ENCODE measurements at regions not wholly inside any gene's neighbourhood (a gene's known extent, or its start where the extent isn't known, plus 50 kb on each side); places are given as distances from the start of the nearest gene placed in this dataset.

DNA sequence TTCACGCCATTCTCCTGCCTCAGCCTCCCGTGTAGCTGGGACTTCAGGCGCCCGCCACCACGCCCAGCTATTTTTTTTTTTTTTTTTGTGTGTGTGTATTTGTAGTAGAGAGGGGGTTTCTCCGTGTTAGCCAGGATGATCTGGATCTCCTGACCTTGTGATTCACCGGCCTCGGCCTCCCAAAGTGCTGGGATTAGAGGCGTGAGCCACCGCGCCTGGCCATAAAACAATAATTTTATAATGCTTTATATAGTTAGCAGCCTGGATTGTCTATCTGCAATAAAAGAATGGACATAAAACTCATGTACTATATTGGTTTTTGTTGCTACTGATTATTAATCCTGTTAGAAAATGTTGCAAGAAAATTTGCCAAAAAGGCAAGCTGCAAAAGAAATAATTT, 195.9 kb upstream of the BANK1 start:
- DNase-seq, result no peak

DNA sequence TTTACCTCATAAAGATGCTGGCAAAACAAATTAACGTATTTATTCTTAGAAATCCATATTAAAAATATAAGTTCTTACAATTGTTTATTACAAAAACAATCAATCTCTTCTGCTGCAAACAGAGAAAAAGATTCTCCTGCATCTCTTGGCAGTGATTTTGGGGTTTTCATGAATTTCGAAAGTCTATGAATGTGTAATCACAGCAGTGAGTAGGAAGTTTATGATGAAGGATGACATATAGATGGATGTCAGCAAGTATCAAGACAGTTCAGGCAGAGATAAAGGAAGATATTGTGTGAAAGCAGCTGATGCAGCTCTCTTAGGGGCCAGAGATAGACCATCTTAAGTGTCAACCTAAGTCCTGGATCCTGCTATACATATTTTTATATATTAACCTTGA, 196.9 kb upstream of the BANK1 start:
- no peak for DNase-seq

DNA sequence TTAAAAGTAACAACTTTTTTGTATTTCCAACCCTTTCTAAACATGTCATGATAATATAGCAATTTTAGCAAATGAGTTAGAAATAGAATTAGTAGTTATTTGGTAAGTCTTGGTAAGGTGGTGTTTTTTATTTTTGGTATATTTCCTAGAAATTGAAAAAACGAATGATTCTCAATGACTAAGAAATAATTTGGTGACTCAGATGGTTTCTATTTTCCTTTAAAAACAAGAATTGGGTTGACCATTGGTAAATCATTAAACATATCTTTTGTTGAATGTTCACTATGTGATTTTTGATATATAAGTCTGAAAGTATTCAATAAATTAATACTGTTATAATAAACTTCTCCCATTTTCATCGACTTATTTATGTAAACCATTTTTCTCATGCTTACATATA, 206.2 kb upstream of the BANK1 start:
- DNase-seq, result no peak

DNA sequence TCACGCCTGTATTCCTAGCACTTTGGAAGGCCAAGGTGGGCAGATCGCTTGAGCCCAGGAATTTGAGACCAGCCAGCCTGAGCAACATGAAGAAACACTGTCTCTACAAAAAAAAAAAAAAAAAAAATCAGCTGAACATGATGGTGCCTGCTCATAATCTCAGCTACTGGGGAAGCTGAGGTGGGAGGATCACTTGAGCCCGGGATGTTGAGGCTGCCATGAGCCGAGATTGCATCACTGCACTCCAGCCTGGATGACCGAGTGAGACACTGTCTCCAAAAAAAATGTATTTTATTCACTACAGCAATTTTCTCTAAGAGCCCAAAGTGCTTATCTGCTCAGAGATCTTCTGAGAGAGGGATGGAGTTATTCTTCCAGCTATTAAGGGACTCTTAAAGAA, 215.8 kb upstream of the PPP3CA start:
- DNase-seq, result no peak

DNA sequence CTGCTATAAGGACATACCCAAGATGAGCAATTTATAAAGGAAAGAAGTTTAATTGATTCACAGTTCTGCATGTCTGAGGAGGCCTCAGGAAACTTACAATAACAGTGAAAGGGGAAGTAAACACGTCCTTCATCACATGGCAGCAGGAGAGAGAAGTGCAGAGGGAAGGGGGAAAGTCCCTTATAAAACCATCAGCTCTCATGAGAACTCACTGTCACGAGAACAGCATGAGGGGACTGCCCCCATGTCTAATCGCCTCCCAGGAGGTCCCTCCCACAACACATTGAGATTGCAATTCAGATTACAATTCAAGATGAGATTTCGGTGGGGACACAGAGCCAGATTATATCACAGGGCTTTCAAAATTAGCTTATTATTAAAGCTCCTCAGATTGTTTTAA, 209.5 kb upstream of the PPP3CA start:
- DNase-seq, result no peak

DNA sequence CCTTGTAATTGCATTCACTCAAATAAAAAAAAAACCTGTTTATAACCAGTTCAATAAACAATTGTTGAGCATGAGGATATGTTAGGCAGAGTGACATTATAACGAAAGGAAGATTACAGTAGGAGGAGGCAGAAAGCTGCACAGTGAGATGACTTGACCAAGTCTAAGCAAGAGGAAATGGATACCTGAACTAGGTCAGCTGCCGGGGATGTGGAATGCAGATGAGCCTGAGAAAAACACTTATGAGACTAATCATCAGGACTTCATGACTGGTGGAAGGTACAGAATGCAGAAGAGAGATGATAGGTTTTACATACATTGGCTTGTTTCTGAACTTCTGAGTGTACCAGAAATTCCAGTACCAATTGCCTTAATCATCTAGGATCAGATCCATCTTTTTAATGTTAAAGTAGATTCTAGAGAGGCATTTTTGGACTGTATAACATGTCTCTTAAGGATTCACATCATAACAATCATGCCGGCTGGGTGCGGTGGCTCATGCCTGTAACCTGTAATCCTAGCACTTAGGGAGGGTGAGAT, 208.1 kb upstream of the PPP3CA start:
- no peak for DNase-seq

DNA sequence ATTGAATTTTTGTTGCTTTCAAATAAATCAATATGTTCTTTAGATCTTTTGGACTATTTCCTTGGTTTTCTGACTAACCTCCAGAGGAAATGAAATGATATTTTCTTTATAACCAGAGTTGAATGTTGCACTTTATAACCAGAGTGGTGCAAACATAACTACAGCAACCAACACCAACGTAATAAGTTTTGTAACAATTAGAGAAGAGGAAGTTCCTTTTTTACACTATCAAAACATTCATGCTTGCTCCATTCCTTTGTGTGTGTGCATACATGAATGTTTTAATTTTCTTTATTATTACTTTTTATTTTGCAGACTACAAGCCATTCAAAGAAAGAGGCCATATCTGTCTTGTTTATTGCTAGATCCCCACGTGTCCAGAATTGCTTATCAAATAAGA, 193.0 kb upstream of the PPP3CA start:
- no peak for DNase-seq

DNA sequence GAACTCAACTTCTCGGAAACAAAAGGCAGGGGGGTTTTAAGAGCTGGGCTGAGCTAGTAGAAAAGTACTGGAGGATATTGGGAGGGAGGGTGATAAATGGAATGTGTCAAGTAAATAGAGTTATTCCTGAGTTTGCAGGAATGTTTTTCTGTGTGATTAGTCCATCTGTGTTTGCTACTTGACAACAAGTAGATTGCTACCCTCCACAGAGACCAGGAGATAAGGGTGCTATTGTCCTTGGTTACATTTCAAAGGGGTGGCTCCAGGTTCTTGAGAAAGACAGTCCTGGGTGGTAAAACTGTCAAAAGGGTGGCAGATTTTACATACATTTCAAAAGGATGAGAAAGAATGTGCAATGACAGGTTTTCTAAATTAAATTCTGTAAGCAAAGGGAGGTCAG, 181.2 kb upstream of the PPP3CA start:
- no peak for DNase-seq

DNA sequence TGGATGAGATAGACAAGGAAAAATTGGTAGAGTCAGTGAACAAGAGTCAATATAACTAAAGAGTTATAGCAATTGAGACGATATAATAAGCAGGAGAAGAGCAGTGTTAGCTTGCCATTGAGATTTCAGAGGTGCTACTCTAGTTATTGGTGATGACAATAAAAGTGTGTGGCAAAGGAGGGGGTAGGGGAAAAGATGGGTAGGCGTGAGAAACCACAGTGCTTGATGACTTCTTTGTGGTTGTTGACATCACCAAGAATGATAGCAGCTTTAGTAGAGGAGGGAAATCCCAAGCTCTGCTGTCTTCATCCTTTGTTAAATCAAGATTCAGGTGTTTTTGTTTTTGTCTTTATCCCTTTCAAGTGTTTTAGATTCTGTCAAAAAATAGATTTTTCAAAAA, 179.9 kb upstream of the PPP3CA start:
- DNase-seq, result no peak

DNA sequence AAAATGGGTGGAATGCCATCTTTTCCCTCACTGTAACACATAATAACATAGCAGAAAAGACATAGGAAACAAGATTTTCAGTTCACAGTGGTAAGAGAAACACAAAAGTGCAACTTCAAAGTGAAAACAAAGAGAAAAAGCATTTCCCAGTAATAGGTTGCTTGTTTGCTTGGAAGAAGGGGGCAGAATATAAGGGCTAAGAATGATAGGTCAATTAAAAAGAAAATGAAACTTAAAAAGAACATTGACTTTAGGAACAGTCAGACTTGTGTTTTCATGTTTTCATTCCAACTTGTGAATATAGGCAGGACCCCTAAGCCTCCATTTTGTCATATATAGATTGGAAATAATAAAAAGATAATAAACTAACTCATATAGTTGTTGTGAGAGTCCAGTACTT, 168.2 kb upstream of the PPP3CA start:
- no peak for DNase-seq

DNA sequence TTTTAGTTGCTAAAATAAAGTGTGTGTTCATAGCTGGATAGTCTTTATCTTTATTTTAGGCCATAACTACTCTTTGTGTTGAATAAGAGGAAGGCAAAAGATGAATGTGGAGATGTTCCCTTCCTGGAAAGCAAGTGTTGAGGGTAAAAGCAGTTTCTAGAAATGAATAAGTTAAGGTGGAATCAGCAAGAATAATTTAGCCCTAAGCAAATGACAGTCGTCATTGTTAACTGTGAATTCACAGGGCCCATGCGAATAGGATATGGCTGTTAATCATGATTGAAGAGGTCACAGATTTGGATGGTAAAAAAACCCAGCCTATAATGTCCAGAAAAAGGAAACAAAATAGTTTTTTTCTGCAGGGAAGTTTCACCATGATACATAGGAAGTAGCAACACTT, 167.8 kb upstream of the PPP3CA start:
- no peak for DNase-seq

DNA sequence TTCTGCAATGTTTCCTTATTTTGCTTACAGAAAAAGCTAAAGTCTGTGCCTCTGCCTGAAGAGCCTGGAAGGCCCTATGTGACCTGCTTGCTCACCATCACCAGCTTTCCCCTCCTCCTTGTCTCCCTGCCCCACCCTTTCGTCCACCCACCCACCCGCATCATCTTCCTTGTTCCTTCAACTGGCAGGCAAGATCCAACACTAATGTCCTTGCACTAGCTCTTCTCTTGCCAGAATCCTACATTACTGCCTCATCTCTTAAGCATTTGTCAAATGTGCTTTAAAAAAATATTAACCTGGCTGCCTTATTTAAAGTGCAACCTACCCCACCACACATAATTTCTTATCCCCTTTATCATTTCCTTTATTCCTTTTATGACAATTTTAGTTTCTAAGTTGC, 165.1 kb upstream of the PPP3CA start:
- no peak for DNase-seq

DNA sequence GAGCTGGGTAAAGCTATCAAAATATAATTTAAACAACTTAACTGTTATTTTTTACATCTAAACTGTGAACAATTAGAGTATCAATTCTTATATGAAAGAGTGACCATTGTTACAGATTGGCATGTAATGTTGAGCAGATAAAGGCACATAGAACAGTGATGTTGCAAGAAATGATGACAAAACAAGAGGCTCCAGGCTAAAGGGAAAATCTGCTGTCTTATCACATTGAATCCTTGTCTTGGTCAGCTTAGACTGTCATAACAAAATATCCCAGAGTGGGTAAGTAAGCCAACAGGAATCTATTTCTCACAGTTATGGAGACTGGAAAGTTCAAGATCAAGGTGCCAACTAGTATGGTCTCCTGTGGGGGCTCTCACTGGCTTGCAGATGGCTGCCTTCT, 154.1 kb upstream of the PPP3CA start:
- DNase-seq, result no peak

DNA sequence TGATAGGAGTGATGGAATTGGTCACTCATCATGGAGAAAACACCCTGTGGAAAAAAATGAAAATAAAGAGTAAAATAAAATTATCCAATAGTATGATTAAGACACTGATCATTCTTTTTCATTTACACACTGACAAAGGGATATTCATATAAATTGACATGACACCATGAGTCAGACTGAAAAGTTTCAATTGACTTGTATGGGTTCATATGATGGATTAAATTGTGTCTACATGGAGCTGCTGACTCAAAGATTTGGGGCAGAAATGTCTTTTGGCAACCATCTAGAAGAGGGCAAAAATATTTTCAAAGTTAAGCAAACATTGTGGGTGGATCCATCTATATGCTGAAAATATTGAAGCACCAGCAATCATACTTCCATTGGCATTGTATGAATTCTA, 153.4 kb upstream of the PPP3CA start:
- no peak for DNase-seq

DNA sequence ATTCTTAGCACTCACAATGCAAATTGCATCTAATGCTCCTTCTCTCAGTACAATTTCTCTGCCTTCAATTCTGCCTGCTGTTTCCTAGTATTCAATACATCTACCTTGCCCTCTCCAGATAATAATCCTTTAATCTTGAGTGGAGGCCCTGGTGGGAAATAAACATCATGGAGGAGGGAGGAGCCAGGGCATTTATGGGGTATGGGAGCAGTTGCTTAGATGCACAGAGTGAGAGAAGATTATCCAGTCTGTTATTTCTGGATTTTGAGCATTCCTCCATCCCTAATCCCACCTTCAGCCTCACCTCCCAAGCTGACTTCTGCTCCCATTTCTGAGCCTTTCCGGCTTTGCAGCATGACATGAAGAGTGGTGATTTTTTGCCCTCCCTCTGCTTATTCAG, 127.9 kb upstream of the PPP3CA start:
- DNase-seq, result no peak

DNA sequence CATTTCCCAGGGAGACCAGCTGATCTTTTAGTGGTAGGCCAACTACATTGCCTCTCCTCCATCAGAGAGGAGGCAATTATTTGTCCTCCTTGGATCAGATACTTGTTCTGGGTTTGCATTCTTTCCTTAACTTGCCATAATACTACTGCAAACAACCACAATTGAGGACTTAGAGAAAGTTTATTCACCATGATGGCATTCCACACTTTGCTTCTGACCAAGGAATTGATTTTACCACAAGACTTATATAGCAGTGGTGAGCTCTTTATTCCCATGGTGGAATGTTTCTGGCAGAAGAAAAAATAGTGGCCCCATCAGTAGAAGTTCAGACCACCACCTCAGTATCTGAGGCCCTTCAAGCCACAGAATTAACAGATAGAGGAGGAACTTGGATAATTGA, 123.9 kb upstream of the PPP3CA start:
- no peak for DNase-seq

DNA sequence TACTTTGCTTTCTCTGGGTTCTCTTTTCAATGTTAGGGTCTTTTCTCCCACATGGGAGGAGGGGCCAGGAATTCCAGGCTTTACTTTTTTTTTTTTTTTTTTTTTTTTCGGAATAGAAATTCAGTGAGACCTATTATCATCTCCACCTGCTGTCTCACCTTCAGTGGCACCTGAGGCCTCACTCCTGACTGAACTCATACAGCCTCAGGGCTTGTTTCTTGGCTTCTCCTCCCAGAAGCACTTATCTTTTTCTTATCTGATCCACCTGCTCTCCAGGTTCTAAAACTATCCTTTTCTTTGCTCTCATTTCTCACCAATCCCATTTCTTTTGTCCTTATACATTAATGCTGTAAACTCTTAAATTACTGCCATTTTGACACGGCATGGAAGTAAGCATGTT, 117.3 kb upstream of the PPP3CA start:
- no peak for DNase-seq

DNA sequence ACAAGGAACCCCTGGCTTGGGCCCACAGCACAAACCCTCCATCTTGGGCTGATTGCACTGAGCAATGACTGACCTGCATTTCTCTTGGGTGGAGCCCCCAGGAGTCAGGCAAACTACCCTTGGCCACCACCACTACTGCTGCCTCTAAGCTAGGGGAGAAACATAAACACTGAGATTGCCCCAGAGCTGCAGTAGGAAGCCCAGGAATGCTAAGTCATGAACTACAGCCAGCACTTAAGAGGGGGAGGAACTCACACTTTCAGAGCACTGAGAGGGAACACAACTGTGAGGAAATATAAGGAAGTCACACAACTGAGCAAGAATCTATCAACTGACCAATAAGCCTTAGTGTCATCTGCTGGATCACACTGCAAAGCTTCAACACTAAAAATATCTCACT, 111.6 kb upstream of the PPP3CA start:
- DNase-seq, result no peak

DNA sequence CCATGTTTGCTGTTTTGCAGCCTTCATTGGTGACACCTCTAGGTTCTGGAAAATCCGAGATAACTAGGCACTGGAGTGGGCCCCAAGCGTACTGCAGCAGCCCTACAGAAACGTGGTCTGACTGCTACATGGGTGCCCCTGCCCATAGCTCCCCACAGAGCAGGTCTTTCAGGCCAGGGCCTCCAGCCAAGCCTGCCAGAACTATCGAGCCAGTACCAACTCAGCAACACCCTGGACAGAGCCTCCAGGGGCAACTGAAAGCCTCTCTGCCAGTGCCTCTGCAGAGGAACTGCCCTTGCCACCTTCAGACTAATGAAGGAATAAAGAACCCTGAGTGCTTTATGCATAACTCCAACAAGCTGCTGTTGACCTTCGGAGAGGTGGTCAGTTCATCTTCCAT, 111.1 kb upstream of the PPP3CA start:
- DNase-seq, result no peak

DNA sequence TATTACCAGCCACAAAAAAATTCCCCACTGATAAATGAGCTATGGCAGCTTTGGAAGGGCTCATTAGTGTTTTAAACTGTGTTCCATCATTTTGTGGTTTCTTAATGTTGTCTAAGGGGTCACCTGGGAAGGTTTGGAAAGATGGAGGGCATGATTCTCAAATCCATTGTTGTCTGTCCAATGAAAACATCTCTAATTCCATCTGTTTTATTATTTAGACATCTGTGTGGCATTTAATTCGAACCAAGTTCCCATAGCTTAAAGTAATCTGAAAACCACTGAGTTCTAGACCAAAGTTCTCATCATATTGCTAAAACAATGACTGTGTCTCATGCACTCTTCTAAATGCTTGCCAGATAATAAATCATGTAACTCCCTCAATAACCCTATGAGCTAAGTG, 103.8 kb upstream of the PPP3CA start:
- DNase-seq, result no peak

DNA sequence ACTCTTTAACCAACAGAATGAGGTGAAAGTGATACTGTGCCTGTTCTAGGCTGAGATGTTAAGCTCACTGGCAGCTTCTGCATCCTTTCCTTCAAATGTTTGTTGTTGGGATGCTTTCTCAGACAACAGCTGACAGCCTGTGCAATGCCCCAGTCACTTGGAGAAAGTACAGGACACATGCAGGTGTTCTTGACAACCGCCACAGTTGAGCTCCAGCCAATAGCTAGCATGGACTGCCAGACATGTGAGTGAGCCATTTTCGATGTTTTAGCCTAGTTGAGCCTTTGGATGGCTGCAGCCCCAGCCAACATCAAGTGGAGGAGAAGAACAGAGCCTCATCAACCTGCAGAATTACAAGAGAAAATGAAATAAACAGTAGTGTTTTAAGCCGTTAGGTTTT, 94.1 kb upstream of the PPP3CA start:
- DNase-seq, result no peak

DNA sequence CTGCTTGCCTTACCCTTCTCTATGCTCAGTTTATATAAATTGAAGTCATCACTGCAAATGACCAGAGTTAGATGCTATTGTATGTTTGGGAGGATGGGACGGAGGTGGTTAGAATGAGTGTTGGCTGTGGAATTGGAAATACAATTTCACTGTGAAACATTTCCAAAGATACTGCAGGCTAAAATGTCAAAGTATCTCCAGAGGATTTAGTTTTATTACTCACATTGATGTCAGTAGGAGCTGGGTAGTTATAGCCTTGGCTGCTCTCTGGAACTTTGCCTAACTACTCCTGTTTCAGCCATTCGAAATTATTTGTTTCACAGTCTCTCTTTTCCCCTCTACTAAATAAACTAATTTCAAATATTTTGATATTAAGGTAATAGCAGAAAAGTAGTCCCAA, 92.6 kb upstream of the PPP3CA start:
- DNase-seq, result no peak

DNA sequence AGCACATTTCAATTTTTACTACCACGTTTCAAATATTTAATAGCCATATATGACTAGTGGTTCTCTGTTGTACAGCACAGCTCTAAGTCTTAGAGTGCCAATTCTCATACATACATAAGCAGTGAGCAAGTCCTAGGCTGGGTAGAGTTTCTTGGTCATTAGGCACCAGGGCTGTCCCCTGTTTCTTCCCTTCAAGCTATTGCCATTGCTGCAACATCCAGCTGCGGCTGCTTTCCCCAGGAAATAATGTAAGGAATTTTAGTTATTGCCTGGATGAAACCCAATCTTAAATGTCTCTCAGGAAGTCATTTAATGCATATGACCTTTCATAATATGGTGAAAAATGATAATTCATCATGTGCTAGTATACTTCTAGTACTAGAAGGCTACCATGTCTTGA, 74.1 kb upstream of the PPP3CA start:
- no peak for DNase-seq

DNA sequence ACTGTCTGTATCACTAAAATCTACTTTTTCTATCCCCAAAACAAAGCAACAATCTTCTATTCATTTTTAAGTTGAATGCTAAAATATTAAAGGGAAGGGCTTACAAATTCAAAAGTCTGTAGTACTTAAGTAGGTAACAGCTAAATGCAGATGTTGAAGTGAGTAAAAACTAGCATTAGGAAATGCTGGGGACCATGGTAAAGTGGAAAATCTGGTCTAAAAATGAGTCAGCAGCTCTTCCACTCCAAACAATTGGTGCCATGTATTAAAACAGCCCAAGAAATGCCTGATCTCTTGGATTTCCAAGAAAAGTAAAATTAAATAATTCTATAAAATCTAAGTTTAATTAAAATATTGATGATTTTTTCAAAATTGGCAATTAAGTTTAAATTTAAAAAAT, 73.3 kb upstream of the PPP3CA start:
- no peak for DNase-seq
